GM12801 (cell line): ENCODE measurements at regions not wholly inside any gene's neighbourhood (a gene's known extent, or its start where the extent isn't known, plus 50 kb on each side); places are given as distances from the start of the nearest gene placed in this dataset.

Source experiments
- CTCF ChIP-seq: IDR thresholded peaks from one replicate; pipeline ENCODE4 v1.5.1; 2011; ENCODE audit warnings: control low read depth; ENCODE audit not compliant: insufficient read length; ENCODE audit errors: extremely low read depth

DNA sequence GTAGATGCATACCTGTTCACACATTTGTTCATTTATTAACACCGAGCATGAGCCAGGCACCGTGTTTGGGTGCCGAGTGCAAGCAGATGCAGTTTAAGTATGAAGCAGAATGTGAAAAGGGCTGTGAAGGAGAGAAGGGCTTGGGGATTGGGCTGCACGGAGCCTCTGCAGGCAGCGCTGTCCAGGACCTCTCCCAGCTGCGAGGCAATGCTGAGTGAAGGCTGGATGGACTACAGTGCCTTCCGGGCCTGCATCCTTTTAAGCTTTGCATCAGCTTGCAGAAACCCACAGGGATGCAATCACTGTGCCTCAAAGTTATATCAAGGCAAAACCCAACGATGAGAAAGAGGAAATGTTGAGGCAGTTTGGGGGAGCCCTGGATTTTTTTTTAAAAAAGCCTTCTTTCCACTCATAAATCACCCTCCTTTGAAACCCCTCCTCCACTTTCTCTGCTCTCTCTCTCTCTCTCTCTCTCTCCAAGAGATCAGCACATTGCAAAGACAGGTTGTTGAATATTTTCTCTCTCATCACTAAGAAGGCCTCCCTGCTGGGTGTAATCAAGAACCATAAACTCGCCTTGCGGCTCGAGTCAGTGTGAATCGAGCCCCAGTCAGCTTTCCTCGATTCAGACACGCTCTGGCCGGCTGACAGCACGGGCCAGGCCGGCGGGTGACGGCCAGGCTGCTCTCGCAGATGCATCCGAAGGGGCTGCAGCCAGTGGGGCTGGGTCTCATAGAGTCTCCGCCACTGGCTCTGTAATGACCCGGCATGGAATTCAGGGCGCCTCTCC, 89.2 kb upstream of the POU3F1 start:
- TF ChIP-seq CTCF, result no peak

GRCh38 chr1:38134294-38134755, 87.7 kb upstream of the POU3F1 start:
- no peak for TF ChIP-seq CTCF

DNA sequence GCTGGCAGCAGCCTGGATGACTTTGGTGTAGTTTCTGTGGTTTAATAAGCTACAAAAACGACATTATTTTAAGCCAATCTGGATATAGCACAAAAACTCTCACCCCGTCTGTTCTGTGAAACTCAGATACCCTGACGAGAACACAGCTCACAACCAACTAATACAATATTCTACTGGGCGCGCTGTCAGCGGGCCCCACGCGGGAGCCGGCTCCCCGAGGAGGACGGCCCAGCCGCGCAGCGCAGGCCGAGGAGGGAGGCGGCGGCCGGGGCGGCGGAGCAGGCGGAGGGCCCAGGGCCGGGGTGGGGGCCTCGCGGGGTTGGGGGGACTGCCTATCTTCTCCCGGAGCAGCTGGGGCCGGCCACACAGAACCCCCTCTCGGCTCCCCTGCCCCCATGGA, 87.2 kb upstream of the POU3F1 start:
- no peak for TF ChIP-seq CTCF

- no peak for TF ChIP-seq CTCF
Observed at GRCh38 chr1:38133304-38133703, 86.7 kb upstream of the POU3F1 start.

- TF ChIP-seq CTCF, result no peak
Observed at GRCh38 chr1:38132681-38133080, 86.1 kb upstream of the POU3F1 start.

- no peak for TF ChIP-seq CTCF
Observed at GRCh38 chr1:38131024-38131585, 84.5 kb upstream of the POU3F1 start.

GRCh38 chr1:38129971-38130370, 83.4 kb upstream of the POU3F1 start:
- TF ChIP-seq CTCF, result no peak
